KG1 (cell line): ENCODE measurements at regions not wholly inside any gene's neighbourhood (a gene's known extent, or its start where the extent isn't known, plus 50 kb on each side); places are given as distances from the start of the nearest gene placed in this dataset.
"Not testable (repeated sequence)": the region's sequence is repeated elsewhere in the genome, so short reads cannot be mapped to it uniquely, and the experiment has no call there.

Experiments
- DNase-seq: peaks from one replicate; lab custom pipeline; 2025; lab: John Stamatoyannopoulos, UW

DNA sequence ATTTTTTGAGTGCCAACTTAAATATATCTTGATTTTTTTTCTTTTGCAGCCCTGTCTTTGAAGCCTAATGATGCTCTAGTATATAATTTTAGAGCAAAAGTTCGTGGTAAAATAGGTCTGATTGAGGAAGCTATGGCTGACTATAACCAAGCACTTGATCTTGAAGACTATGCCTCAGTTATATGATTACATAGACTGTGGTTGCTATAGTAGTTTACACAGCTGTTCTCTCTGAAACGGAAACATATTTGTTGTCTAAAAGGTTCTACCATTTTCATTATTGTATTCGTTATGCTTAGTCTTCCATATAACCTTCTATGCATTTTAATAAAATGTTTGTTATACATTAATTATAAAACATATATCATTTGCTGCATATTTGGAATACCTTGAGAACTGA lies 246.7 kb downstream of the TTC6 start:
- no peak for DNase-seq

DNA sequence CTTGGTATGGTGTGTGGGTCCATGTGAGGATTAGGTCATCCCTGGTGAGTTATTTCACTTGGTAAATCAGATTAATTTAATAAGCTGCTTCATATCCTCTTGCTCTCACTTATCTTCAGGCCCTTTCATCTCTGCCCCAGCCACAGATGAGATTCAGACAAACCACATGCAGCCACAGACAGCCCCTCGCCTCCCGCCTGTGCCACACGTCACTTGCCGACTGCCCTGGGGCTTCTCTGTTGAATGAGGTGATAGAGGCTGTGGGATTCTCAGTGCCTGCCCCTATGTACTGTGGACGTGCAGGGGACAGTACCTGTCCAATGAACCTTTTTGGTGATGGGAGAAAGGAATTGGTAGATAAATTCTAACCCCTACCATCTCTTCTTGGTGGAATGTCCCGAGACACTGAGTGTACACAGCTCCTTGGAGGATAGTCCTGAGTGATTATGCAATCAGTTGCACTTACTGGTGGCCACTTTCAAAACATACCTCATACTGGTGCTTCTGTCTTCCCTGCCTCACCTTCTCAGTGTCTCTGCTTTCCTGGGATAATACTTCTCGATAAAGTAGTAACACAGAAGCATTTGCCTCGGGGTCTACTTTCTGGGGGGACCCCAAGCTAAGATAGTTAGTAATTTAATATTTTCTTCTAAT lies 248.7 kb downstream of the TTC6 start:
- no peak for DNase-seq

DNA sequence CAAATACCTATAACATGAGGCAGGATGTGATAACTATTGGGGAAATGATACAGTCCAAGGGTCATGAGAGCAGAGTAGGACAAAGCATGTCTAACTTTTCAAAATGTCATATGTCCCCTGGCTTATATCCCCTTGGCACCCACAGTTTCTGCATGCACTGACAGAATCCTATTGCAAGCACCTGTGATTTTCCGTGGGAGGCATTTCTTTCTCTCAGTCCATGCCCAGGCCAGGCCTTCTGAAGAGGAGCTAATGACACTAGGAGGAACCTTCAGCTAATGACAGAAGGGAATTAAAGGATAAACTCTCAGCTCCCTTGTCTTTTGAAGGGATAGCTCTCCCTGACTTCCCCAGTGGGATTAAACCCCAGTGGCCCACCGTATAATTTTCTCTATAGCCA lies 249.2 kb downstream of the TTC6 start:
- DNase-seq, result no peak

DNA sequence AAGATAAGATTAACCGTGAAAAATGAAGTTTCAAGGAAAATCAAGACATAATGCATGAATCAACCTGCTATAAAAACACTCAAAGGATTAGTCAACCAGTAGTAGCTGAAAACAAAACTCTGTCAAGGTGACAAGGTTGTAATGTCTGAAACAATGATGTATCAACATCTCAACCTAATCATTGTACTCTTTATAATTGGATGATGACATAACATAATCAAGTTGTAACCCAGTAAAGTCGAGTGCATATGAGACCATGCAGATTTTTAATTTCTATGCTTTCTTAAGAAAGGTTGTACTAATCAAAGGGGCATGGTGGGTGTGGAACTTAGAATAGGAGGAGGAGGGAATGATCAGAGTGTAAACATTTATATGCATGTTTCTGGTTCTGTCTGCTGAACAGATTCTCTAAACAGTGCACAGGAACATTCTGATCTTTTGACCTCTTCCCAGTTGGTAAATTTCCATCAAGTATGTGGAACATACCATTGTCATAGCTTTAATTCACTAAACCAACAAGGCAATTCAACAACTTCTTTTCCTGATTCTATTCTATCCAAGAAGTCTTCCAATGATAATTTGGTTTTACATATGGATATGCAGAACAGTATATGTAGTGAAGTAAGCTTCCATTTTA lies 253.7 kb downstream of the TTC6 start:
- no peak for DNase-seq

DNA sequence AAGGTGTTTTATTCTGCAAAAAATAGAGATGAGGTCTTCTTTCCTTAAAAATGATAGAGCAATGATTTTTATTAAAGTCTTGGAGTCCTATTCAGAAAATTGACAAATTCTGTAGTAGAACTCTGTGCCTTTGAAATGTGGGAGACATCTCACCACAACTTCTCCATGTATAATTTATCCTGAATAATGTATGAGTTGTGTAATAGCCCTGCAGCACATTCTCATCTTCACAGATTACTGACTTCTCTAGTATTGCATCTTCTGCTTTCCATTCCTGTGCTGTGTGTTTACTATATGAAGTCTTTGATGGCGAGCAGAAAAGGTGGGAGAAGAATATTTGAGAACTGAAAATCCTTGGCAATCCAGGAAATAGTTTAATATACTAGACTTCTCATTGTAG lies 255.6 kb downstream of the TTC6 start:
- no peak for DNase-seq

DNA sequence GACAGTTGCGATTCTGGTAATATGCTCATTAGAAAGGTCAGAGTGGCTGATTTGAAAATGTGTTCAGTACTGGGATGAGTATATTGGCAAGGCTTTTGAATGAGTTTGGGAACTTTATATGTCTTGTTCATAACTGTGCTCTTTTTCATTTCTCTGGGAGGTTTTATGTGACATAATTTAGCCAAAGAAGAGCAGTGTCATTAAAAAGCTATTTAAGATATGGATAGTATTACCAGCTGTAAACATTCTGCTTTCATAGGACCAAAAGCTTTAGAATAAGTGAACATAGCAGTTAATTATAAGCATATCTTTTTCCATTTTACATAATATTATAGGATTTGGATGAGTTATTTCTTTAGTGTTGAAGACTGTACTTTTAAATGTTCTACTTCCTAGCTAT lies 260.4 kb downstream of the TTC6 start:
- no peak for DNase-seq

DNA sequence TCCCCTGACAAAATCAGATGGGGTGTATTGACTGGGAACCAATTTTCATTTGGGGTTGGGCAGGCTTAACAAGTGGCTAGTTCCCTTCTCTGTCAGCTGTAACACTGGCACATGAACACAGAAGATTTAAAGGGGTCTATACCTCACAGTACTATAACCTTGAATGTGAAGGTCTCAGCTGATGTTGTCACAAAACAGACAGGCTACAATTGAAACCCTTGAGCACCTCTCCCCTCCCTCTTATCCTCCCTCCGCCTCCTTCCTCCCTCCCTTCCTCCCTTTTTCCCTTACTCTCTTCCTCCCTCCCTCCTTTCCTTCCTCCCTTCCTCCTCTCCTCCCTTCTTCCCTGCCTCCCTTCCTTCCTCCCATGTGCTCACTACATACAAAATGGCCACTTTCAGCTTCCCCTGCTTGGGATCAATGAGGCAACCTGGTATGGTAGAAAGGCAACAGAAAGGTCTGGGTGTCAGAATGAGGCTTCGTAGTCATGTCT lies 262.4 kb downstream of the TTC6 start:
- no peak for DNase-seq

DNA sequence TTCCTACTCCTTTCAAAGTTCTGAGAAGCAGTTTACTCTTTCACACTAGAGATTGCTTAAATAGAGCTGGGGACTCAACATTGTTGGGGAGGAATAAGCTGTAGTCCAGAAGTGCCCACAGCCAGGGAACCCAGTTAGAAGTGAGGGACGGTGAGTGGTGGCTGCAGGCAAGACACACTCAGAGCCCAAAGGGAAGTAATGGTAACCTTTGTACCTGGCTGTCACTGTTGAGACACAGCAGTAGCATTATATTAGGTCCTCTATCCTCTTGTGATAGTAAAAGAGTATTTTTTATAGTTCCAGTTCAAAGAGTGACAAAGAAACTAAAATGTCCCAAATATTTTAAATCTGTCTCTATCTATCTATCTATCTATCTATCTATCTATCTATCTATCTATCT lies 263.3 kb downstream of the TTC6 start:
- no peak for DNase-seq

DNA sequence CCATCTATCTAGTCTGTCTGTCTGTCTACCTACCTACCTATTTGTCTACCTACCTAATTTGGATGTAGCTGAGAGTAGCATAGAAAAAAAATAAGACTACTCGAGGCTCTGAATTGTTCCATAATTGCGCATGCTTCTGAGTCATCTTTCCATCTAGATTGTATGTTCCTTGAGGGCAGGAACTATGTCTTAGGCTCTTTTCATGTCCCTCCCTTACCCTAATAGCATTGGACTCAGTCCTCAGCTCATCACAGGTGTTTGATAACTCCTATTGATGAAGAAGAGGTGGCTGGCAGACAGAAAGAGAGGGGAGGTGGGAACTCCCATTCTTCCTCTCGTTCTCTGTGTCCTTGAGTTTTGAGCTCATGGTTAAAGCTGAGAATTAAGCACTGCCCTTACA lies 263.7 kb downstream of the TTC6 start:
- no peak for DNase-seq

DNA sequence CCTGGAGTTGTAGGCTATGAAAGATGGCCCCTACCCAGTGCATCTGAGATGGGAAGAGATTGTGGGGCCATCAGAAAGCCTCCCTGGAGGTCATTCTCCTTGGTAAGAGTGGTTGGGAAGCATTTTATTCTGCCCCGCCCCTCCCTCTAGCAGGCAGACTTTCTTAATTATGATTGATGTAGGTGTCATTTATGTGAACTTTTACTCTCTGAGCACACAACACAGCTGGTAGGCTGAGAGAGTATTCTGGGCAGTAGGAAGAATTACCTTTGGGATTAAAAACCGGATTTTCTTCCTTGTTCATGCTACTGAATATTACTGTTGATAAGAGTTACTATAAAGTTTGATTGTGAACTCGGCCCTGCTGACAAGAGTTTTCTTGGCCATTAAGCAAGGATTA lies 266.8 kb downstream of the TTC6 start:
- DNase-seq, result no peak

DNA sequence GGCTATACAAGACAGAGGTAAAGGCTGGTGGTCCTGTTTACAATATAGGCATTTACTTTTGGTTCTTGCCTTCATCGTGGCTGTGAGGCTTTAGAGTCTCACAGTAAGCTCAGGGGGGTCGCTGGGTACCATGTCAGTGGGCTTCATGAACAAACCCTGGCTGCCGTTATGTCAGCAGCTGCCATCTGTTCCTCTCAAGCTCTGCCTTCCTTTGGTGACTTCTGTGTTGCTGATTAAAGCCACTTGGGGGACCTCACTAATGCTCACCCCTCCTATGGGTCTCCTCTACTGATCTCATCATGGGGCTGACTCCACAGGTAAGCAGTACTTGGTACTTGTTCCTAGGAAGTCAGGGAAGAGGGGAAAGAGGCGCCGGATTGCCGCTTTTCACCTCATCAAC lies 268.7 kb downstream of the TTC6 start:
- no peak for DNase-seq

DNA sequence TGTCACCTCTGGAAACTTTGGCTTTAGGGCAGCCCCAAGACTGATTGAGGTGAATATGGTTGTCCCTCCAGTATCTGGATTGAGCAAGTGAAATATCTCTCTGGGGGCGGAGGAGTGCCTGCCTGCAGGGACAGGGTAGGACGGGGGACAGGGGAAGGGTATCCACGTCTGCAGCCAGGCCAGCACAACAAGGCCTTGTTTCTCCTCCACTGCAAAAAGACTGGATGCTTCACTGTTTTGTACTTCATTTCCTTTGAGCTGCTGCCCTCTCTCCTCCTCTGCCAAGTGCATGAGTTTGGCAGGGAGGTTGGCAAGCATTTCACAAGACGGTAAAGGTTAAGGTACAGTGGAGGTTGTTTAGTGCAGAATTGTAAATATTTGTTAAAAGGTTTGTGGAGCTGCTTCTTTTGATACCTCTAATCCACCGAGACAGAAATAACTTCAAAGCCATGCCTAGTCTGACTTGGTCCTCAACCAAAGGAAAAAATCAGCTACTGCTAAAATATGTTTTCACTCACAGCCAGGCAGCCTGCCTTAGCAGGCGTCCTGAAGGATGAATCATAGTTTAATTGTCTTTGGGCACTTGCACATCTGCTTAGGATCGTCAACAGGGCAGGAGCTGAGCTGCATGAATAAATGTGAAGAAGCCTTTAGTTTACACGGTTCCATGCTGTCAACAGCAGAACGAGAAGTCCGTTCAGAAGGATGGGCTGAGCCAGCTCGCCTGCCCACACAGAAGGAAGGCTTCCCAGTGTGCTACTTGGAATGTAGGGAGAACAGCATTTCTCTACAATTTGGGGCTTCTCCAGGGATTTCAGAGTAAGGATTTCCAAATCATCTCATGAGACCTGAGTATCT lies 269.7 kb downstream of the TTC6 start:
- no peak for DNase-seq

DNA sequence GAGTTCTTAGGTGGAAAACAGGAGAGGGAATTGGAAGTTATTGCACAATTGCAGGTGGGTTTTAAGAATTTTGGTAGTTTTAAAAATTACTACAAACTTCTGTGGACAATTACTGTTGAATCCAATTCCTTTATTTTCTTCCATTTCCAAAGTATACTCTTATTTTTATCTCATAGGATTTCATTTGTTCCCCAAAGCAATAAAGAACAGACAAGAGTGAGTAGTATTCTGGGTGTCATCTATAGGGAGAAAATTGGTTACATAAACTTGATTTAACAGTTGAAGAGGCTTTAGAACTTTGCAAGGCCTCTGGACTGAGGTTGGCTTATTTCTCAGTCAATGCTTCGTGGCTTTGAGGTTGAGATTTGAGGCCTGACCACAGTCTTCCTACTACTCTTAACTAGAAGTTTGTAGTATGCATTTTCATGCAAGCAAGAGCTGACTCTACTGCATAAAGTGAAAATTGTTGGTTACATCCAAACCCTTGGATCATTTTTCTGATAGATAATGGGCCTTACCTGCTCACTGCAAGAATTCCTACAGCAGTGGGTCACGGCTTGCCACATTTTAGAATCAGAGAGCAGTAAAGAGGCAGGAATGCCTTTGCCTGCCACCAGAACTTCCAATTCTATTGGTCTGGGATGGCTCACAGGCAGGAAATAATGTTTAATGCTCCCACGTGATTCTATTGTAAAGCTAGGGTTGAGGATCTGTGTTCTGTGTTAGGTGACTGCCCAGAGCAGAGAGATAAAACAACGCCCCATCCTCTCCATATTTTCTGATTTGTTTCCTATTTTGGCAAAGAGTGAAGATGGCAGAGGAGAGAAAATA lies 270.5 kb downstream of the TTC6 start:
- DNase-seq, result no peak

DNA sequence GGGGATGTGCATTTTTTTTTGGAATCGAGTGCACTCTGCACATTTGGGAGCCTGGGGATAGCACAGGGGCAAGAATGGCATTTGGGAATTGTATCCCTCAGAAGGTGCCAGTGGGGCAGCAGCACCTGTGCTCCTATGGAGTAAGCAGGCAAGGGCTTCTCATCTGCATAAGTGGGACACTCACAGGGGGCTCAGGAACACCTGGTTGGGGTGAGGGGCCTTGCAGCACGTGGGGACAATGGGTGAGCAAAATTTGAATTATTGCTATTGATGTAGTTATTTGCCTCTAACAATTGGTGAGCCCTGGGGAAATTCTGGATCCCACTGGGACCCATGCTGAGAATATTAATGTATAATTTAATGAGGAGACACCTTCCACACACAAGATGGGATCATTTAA lies 274.2 kb downstream of the TTC6 start:
- DNase-seq, result no peak

DNA sequence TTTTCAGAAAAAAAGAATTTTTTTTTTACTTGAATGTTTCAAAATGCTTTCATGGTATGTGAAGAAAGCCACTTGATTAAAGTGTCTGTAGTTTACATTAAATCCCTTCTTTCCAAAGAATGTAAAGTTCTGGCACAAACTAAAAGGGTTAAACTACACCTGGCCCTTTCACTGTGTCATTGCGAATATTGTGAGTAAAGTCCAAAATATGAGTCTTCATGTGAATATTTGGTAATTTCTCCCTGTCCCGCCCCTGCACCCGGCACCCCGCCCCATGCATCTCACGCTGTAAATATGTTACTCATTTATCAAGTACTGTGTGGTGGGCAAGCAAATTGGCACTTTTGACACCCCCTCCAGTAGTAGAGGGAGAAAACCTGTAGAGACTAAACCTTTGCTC lies 274.7 kb downstream of the TTC6 start:
- no peak for DNase-seq

DNA sequence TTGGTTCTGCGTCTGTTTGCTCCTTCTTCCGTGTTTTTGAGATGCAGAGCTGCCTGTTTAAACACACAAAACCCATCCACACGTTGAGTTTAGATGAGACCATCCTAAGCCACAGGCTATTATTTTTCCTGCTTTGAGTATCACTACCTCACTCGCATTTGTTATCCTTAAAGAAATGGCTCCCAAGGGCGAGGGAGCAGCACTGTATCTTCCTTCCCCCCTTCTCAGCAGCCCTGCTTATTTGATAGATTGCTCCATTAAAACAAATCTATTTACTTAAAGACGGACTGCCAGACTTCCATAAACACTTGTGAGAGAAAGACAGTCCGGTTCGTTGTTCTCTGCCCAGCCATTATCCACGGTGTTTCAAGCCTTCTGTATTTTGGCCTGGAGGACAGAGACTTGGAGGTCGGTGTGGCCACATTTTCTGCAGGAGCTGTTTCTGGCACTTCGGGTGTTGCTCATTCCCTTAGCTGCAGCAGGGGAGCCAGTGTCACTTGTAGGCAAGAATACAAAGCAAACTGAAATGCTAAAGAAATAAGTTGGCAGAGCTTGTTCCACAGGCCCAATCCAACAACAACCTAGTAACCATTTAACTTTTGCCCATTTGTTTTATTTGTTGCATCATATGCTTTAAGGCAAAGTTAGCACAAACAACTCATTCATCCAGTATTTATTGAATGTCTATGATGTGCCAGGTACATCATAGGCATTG lies 275.4 kb downstream of the TTC6 start:
- DNase-seq, result no peak

DNA sequence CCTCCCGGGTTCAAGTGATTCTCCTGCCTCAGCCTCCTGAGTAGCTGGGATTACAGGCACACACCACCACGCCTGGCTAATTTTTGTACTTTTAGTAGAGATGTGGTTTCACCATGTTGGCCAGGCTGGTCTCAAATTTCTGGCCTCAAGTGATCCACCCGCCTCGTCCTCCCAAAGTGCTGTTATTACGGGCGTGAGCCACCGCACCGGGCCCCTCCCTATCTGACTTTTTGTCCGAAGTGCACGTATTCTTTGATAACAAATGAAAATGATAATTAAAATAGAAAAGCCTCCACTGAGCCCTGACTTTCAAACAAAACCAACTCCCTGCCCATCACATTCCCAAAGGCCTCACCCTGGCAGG lies 278.6 kb downstream of the TTC6 start:
- not testable (repeated sequence) for DNase-seq

DNA sequence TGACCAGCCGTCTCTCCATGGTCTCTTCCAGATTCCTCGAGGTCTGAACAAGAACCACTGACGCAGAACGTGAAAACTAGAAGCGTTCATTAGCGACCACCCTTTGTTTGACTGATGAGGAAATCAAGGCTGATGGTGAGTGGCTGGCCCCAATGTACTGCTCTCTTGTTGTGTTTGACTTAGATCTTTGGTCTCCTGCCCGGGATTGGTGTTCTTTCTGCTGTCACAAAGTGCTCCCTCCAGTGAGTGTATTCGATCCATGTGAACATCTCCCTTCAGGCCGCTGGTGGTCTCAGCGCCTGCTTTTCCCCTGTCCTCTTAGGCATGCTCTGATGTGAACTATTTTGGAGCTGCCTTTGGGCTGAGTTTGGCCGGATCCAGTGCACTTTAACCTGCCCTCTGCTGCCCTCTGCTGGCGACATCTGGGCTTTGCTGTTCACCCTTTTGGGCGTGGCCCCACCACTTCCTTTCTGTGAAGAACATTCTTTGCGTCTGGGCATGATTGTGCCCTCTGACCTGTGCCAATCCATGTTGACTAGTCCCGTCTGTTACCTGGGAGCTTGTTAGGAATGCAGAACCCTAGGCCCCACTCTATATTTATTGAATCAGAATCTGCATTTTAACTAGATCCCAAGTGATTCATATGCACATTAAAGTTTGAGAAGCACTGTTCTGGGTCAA lies 279.1 kb downstream of the TTC6 start:
- DNase-seq, result peak; percentile 55

DNA sequence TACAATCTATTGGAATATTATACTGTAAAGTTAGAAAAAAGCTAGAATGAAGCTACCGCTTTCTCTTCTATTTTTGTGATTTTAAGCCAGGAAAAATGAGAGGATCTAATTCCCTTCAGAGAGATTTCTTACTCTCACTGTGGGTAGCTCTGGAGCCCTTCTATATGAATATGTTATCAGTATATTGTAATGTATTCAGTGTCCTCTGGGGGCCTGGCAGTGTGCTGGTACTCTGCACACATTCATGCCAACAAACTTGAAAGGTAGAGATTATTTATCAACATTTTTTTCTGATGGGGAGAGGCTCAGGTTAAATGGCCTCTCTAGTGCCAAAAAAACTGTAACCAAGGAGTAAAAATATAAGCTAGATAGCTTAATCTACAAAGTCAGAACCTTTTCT lies 292.8 kb downstream of the TTC6 start:
- DNase-seq, result no peak

DNA sequence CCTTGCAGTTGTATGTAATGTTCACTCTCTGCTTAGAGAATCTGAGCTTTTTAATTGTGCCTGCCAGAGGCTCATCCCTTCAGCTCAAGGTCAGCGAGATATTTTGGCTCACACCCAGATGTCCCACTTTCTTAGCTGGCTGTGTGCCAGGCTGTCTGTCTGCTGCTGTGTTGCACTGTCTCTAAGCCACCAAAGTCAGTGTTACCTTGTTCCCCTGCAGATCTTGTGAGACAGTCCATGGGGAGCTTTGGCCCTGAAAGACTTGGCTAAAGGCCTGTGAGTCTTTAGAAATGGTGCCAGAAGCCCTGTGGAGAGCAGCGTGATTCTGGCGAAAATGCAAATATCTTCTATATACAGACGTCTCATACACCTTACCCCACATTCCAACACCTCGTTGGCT lies 293.7 kb downstream of the TTC6 start:
- DNase-seq, result no peak

DNA sequence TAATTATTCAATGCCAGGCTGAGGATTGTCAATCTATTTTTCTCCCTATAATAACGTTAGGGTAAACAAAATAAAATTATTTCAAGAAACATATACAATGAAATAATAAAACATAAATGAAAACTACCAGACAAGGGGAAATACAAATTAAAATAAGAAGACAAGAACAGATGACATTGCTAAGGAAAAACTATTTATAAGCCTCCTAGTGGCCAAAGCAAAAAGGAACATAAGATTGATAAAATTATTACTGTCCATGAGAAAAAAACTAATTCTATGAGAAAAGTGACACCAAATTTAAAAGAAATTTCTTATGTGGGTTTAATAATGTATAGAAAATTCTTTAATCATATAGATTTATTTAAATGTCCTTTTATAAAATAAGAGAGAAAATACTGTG lies 294.7 kb downstream of the TTC6 start:
- DNase-seq, result no peak
